H1 (cell line): ENCODE measurements at regions not wholly inside any gene's neighbourhood (a gene's known extent, or its start where the extent isn't known, plus 50 kb on each side); places are given as distances from the start of the nearest gene placed in this dataset.
A peak's percentile ranks its signal among the peaks of the same experiment; 100 is the strongest.

ENCODE experiments used
- CTCF ChIA-PET: fragments of 300-600 bp; sonication (Branson Sonifier 250); formaldehyde crosslinking; loops from one replicate; lab custom pipeline; 2021; ENCODE audit not compliant: partially characterized antibody; lab: Charles Lee
- POLR2A ChIA-PET: fragments of 300-600 bp; sonication (Branson Sonifier 250); formaldehyde crosslinking; loops from one replicate; lab custom pipeline; 2021; ENCODE audit warnings: inconsistent platforms; ENCODE audit not compliant: partially characterized antibody; lab: Charles Lee
- DNase-seq, 2 experiments: peaks; one replicate each; pipeline versions ENCODE4 v3.0.0 to v3.0.0-alpha.2; 2010 to 2022; ENCODE audit warnings: low spot score in 2 of 2, low read depth in 1 of 2, mixed read lengths in 1 of 2
- FAIRE-seq: peaks from 2 replicates; lab custom pipeline; 2011; peaks lifted over from hg19 to GRCh38; lab: Jason Lieb, UNC
- H2AFZ ChIP-seq: 2 replicates; pipeline ENCODE4 v1.8.1; 2012; ENCODE audit warnings: low read length, inconsistent platforms
- H2AK5ac ChIP-seq: 2 replicates; pipeline ENCODE4 v1.6.1; 2013; ENCODE audit warnings: low read depth, low read length
- H2BK120ac ChIP-seq: replicated peaks from 2 replicates; pipeline ENCODE3; 2013; ENCODE audit warnings: low read depth, low read length, inconsistent platforms
- H2BK12ac ChIP-seq: 2 replicates; pipeline ENCODE4 v1.6.1; 2013; ENCODE audit warnings: low read depth, low read length
- H2BK15ac ChIP-seq: 2 replicates; pipeline ENCODE4 v1.6.1; 2013; ENCODE audit warnings: low read length
- H2BK20ac ChIP-seq: 2 replicates; pipeline ENCODE4 v1.6.1; 2013; ENCODE audit warnings: low read length
- H2BK5ac ChIP-seq: 2 replicates; pipeline ENCODE4 v1.6.1; 2013; ENCODE audit warnings: low read depth, low read length
- H3K14ac ChIP-seq: 2 replicates; pipeline ENCODE4 v1.6.1; 2013; ENCODE audit warnings: inconsistent platforms; ENCODE audit not compliant: insufficient read length
- H3K18ac ChIP-seq: 2 replicates; pipeline ENCODE4 v1.6.1; 2013; ENCODE audit warnings: low read length; ENCODE audit errors: extremely low read depth
- H3K23ac ChIP-seq: 2 replicates; pipeline ENCODE4 v1.6.1; 2013; ENCODE audit warnings: inconsistent platforms; ENCODE audit not compliant: insufficient read length
- H3K23me2 ChIP-seq: 2 replicates; pipeline ENCODE4 v1.6.1; 2013; ENCODE audit warnings: low read depth, low read length
- H3K27ac ChIP-seq: 2 replicates; pipeline ENCODE4 v1.6.1; 2011; ENCODE audit warnings: low read depth, low read length, inconsistent platforms
- H3K27me3 ChIP-seq, 4 experiments: replicated peaks in 1 of 4; 1 replicate in 1 of 4; 2 replicates in 3 of 4; pipeline versions ENCODE4 v1.6.1 to v1.8.1; 2011 to 2013; ENCODE audit warnings: low read length in 3 of 4, mild to moderate bottlenecking in 3 of 4, inconsistent platforms in 2 of 4, mixed read lengths in 2 of 4, moderate library complexity in 1 of 4; ENCODE audit not compliant: control insufficient read depth in 3 of 4, insufficient read depth in 3 of 4; ENCODE audit errors: extremely low read depth in 1 of 4
- H3K36me3 ChIP-seq, 4 experiments: 2 replicates each; pipeline versions ENCODE4 v1.6.1 to v1.8.1; 2011 to 2013; ENCODE audit warnings: mild to moderate bottlenecking in 4 of 4, low read length in 3 of 4, moderate library complexity in 2 of 4, control low read depth in 1 of 4, inconsistent platforms in 1 of 4; ENCODE audit not compliant: insufficient read depth in 4 of 4, control insufficient read depth in 2 of 4
- H3K4ac ChIP-seq: replicated peaks from 2 replicates; pipeline ENCODE3; 2013; ENCODE audit warnings: low read length, low read depth, mixed read lengths, inconsistent platforms; ENCODE audit not compliant: insufficient read length
- H3K4me1 ChIP-seq, 4 experiments: replicated peaks in 1 of 4; 1 replicate in 1 of 4; 2 replicates in 3 of 4; pipeline versions ENCODE4 v1.6.1 to v1.8.1; 2011 to 2013; ENCODE audit warnings: low read length in 3 of 4, inconsistent platforms in 2 of 4, mixed read lengths in 1 of 4; ENCODE audit not compliant: insufficient read depth in 4 of 4, control insufficient read depth in 3 of 4
- H3K4me2 ChIP-seq, 2 experiments: 2 replicates each; pipeline versions ENCODE4 v1.6.1 to v1.8.1; 2011 to 2013; ENCODE audit warnings: low read depth in 2 of 2, low read length in 2 of 2, control low read depth in 1 of 2, inconsistent platforms in 1 of 2, mild to moderate bottlenecking in 1 of 2; ENCODE audit not compliant: insufficient read depth in 1 of 2
- H3K4me3 ChIP-seq, 4 experiments: fragments of 200-600, 300-600 bp in 1 of 4; sonication (generic), shearing (Covaris generic), sonication (Bioruptor Twin) in 1 of 4; 2 replicates each; pipeline versions ENCODE4 v1.5.1 to v1.8.1; 2011 to 2016; ENCODE audit warnings: low read length in 4 of 4, low read depth in 3 of 4, control low read depth in 2 of 4, inconsistent platforms in 2 of 4, mild to moderate bottlenecking in 2 of 4, mixed read lengths in 1 of 4, moderate library complexity in 1 of 4; ENCODE audit not compliant: insufficient read depth in 2 of 4; ENCODE audit errors: extremely low read depth in 1 of 4
- H3K56ac ChIP-seq: replicated peaks from 2 replicates; pipeline ENCODE3; 2013; ENCODE audit warnings: low read depth, mild to moderate bottlenecking, mixed read lengths, low read length, inconsistent platforms; ENCODE audit not compliant: insufficient read length
- H3K79me1 ChIP-seq: 2 replicates; pipeline ENCODE4 v1.6.1; 2013; ENCODE audit warnings: low read depth, low read length, control low read depth
- H3K79me2 ChIP-seq, 2 experiments: 2 replicates each; pipeline versions ENCODE4 v1.6.1 to v1.8.1; 2012 to 2013; ENCODE audit warnings: low read length in 2 of 2, mild to moderate bottlenecking in 2 of 2, inconsistent platforms in 1 of 2; ENCODE audit not compliant: insufficient read depth in 2 of 2, control insufficient read depth in 1 of 2
- H3K9ac ChIP-seq, 4 experiments: replicated peaks in 1 of 4; 1 replicate in 1 of 4; 2 replicates in 3 of 4; pipeline versions ENCODE4 v1.6.1 to v1.8.1; 2011 to 2013; ENCODE audit warnings: low read depth in 3 of 4, low read length in 3 of 4, control low read depth in 2 of 4, mild to moderate bottlenecking in 2 of 4, moderate library complexity in 2 of 4, inconsistent platforms in 1 of 4; ENCODE audit errors: extremely low read depth in 1 of 4
- H3K9me3 ChIP-seq, 2 experiments: 2 replicates each; pipeline versions ENCODE4 v1.6.1 to v1.8.1; 2012 to 2013; ENCODE audit warnings: mild to moderate bottlenecking in 2 of 2, moderate library complexity in 2 of 2, control low read depth in 1 of 2, inconsistent platforms in 1 of 2, low read depth in 1 of 2, low read length in 1 of 2, mixed read lengths in 1 of 2; ENCODE audit not compliant: insufficient read depth in 2 of 2
- H4K20me1 ChIP-seq, 2 experiments: replicated peaks in 1 of 2; 2 replicates each; pipeline versions ENCODE3 to v1.8.1; 2011 to 2013; ENCODE audit warnings: inconsistent platforms in 2 of 2, low read length in 2 of 2, mild to moderate bottlenecking in 1 of 2; ENCODE audit not compliant: insufficient read depth in 2 of 2, control insufficient read depth in 1 of 2
- H4K5ac ChIP-seq: 2 replicates; pipeline ENCODE4 v1.6.1; 2013; ENCODE audit warnings: low read length, low read depth, mixed read lengths, inconsistent platforms; ENCODE audit not compliant: insufficient read length
- H4K8ac ChIP-seq: 2 replicates; pipeline ENCODE4 v1.8.0; 2013; ENCODE audit warnings: mild to moderate bottlenecking, moderate library complexity, low read length, inconsistent platforms; ENCODE audit not compliant: insufficient read depth; ENCODE audit errors: extremely low read depth
- H4K91ac ChIP-seq: replicated peaks from 2 replicates; pipeline ENCODE3; 2013; ENCODE audit warnings: low read length, mixed read lengths, inconsistent platforms; ENCODE audit not compliant: insufficient read length
- BACH1 ChIP-seq: IDR thresholded peaks from 2 replicates; pipeline ENCODE4 v1.6.1; 2012; ENCODE audit warnings: low read length, improper control_type of control experiment
- RAD21 ChIP-seq, 2 experiments: IDR thresholded peaks in 1 of 2; conservative IDR thresholded peaks in 1 of 2; 2 replicates each; pipeline ENCODE4 v1.6.1; 2011; ENCODE audit warnings: low read depth in 2 of 2, low read length in 2 of 2, improper control_type of control experiment in 1 of 2, inconsistent platforms in 1 of 2, mild to moderate bottlenecking in 1 of 2, moderate library complexity in 1 of 2
- WGBS, 2 experiments: shearing (Covaris generic) in 1 of 2; methylation state at CpG; one replicate each; pipeline versions ENCODE4 v1.1.6 to v1.1.7; 2013 to 2015; ENCODE audit warnings: low lambda C conversion rate in 2 of 2, mixed read lengths in 2 of 2, inconsistent platforms in 1 of 2, low coverage in 1 of 2, missing lambda C conversion rate in 1 of 2; ENCODE audit not compliant: insufficient replicate concordance in 2 of 2, insufficient coverage in 1 of 2, insufficient read length in 1 of 2; ENCODE audit errors: extremely low coverage in 1 of 2, missing lambda C conversion rate in 1 of 2; 5-methylcytosine and 5-hydroxymethylcytosine counted together

- H2BK12ac ChIP-seq = no peak overlapping the region
- peaks cover 0 to 4% of the 10 kb centered on the region in 2 experiments; a peak in 1 of 4 replicates for H3K9me3 ChIP-seq
- H3K23ac ChIP-seq = no peak overlapping the region
- H2AK5ac ChIP-seq = no peak overlapping the region
- H4K5ac ChIP-seq = no peak overlapping the region
- no peak overlapping the region for H4K91ac ChIP-seq
- H3K4ac ChIP-seq = no peak overlapping the region
- H3K4me3 ChIP-seq = no peak overlapping the region
- H4K20me1 ChIP-seq = no peaks in the 10 kb centered on the region
- no peak overlapping the region for H2BK15ac ChIP-seq
- H3K14ac ChIP-seq = no peak overlapping the region
- TF ChIP-seq BACH1 (no peak), RAD21 (IDR thresholded peaks at IDR 0.05 in 1 of 2, conservative IDR thresholded peaks at IDR 0.05 in 1 of 2; ENCODE audit: low read depth in 2 of 2, low read length in 2 of 2) (0 out of 4 replicates have a peak, but pooled peaks of 1 of the 2 experiments have one; percentile 12)
- CTCF ChIA-PET = interaction anchor here (1.7 kb wide), 1 partner anchor 17 kb away, joined by 4 read pairs; no protein-coding TSS in a partner anchor
- DNase-seq = no peak
- no peaks in the 10 kb centered on the region for H3K27me3 ChIP-seq
- no peak for FAIRE-seq
- no peak overlapping the region for H3K27ac ChIP-seq
- 83% methylated on average over 4 of the region's 4 CpGs; no CpG with 5 or more reads in 1 of the 2 experiments for WGBS, 2 experiments
- no peak overlapping the region for H2AFZ ChIP-seq
- no peaks in the 10 kb centered on the region for H3K23me2 ChIP-seq
- H3K36me3 ChIP-seq = no peaks in the 10 kb centered on the region
- no peak overlapping the region for H3K18ac ChIP-seq
- H3K79me1 ChIP-seq = no peaks in the 10 kb centered on the region
- H2BK120ac ChIP-seq = no peak overlapping the region
- no peak overlapping the region for H2BK5ac ChIP-seq
- no peaks in the 10 kb centered on the region for H3K4me1 ChIP-seq
- no peaks in the 10 kb centered on the region for H3K79me2 ChIP-seq
- H3K4me2 ChIP-seq = no peak overlapping the region
- H4K8ac ChIP-seq = no peak overlapping the region
- POLR2A ChIA-PET = no interaction called here
- no peak overlapping the region for H3K56ac ChIP-seq
- H2BK20ac ChIP-seq = no peak overlapping the region
- H3K9ac ChIP-seq = no peak overlapping the region
Observed at GRCh38 chr2:23091900-23092299, 293.1 kb upstream of the KLHL29 start.
